Fibroblast of pulmonary artery (primary cell): ENCODE measurements at regions not wholly inside any gene's neighbourhood (a gene's known extent, or its start where the extent isn't known, plus 50 kb on each side); places are given as distances from the start of the nearest gene placed in this dataset.

Experiments used
- DNase-seq: peaks from one replicate; pipeline ENCODE4 v3.0.0-alpha.2; 2010; ENCODE audit warnings: low read depth
- H3K4me3 ChIP-seq: replicated peaks from 2 replicates; pipeline ENCODE4 v1.5.1; 2011; ENCODE audit warnings: low read depth, mild to moderate bottlenecking, control low read depth, low read length, moderate library complexity
- CTCF ChIP-seq: IDR thresholded peaks from 2 replicates; pipeline ENCODE4 v1.5.1; 2011; ENCODE audit warnings: mild to moderate bottlenecking, control low read depth, low read length, inconsistent platforms; ENCODE audit errors: missing control alignments

- no peak for DNase-seq
- no peak for TF ChIP-seq CTCF
- H3K4me3 ChIP-seq: no peak overlapping the region
These were observed 130.8 kb upstream of the LNX1 start for GRCh38 chr4:53722110-53722509.

- no peak for DNase-seq
- TF ChIP-seq CTCF: no peak
- no peak overlapping the region for H3K4me3 ChIP-seq
These were observed 130.0 kb upstream of the LNX1 start for GRCh38 chr4:53721263-53721662.

GRCh38 chr4:53720776-53721175 lies 129.5 kb upstream of the LNX1 start:
- DNase-seq: no peak
- TF ChIP-seq CTCF: no peak
- H3K4me3 ChIP-seq: no peak overlapping the region

- no peak overlapping the region for H3K4me3 ChIP-seq
- DNase-seq: no peak
- no peak for TF ChIP-seq CTCF
These were observed 125.8 kb upstream of the LNX1 start for GRCh38 chr4:53717064-53717549.

GRCh38 chr4:53716471-53717063 lies 125.3 kb upstream of the LNX1 start:
- no peak for TF ChIP-seq CTCF
- H3K4me3 ChIP-seq: no peak overlapping the region
- peak; percentile 30 for DNase-seq

GRCh38 chr4:53716011-53716410 lies 124.7 kb upstream of the LNX1 start:
- no peak for DNase-seq
- TF ChIP-seq CTCF: no peak
- H3K4me3 ChIP-seq: no peak overlapping the region

GRCh38 chr4:53714236-53715140 lies 123.2 kb upstream of the LNX1 start:
- DNase-seq: peak; percentile 60
- no peak for TF ChIP-seq CTCF
- H3K4me3 ChIP-seq: no peak overlapping the region
